Eye (tissue), 1 donor: ENCODE measurements at regions not wholly inside any gene's neighbourhood (a gene's known extent, or its start where the extent isn't known, plus 50 kb on each side); places are given as distances from the start of the nearest gene placed in this dataset.

Experiments used
- DNase-seq: peaks from one replicate; pipeline ENCODE4 v3.0.0-alpha.2; 2015

GRCh38 chr4:20302336-20302735 lies 50.6 kb downstream of the SLIT2 start:
- no peak for DNase-seq

- DNase-seq, result peak; percentile 36
Observed at GRCh38 chr4:20305976-20306375, 54.3 kb downstream of the SLIT2 start.

DNA sequence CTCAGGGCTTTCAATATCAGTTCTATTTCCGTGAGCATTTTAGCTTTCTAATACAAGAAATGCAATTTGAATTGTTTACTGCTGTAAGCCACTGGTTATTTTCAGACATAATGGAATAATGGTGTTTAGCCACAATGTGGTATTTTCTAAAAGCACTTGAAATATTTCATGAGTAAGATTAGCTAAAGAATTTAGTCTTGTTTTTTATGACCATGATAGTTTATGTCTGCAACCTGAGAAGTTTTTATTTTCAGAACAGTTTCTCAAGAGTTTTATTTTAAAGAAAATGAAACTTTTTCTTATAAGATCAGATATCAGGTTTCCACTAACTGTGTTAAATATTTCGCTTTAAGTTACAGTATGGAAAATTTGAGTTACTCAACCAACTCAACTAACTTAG lies 60.2 kb downstream of the SLIT2 start:
- no peak for DNase-seq

DNA sequence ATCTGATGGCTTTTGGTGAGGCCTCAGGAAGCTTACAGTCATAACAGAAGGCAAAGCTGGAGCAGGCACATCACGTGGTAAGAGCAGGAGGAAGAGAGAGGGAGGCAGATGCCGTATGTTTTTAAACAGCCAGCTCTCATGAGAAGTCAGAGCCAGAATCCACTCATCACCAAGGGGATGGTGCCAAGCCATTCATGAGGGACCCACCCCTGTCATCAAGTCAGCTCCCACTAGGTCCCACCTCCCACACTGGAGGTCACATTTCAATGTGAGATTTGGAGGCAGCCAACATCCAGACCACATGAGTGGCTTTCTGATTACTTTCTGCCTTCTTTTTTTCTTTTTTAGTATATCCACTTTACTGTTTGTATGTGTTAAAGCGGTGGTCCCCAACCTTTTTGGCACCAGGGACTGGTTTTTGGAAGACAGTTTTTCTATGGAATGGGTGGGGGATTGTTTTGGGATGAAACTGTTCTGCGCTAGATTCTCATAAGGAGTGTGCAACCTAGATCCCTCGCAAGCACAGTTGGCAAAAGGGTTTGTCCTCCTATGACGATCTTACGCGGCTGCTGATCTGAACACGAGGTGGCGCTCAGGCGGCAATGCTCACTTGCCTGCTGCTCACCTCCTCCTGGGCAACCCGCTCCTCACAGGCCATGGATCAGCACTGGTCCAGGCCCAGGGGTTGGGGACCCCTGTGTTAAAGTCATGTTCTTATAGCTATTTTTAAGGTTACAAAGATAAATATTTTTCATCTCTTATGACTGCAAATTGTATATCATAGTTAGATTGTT lies 61.7 kb downstream of the SLIT2 start:
- DNase-seq, result no peak

DNA sequence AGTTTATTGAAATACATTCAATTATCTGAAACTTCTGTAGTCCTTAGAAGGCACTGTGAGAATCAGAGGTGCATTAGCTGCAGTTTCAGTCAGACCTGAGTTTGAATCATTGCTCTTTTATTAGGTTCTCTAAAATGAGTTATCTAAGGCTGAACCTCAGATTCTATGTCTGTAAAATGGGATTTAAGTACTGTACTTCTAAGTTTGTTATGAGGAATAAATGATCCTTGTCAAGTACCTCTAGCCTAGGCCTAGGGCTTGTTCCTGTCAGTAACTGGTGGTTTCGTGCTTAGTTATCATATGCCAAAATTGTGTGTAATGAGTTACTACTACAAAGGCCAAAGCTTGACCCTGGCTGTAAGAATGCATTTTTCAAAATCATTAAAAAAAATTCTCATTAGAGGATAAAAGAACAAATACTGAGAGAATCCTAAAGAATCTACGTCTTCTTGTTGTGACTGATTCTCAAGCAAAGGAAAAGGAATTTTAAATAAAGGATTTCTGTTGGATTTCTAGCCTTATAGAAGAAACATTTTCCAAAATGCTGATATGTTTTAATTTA lies 65.8 kb downstream of the SLIT2 start:
- DNase-seq, result peak; percentile 16

DNA sequence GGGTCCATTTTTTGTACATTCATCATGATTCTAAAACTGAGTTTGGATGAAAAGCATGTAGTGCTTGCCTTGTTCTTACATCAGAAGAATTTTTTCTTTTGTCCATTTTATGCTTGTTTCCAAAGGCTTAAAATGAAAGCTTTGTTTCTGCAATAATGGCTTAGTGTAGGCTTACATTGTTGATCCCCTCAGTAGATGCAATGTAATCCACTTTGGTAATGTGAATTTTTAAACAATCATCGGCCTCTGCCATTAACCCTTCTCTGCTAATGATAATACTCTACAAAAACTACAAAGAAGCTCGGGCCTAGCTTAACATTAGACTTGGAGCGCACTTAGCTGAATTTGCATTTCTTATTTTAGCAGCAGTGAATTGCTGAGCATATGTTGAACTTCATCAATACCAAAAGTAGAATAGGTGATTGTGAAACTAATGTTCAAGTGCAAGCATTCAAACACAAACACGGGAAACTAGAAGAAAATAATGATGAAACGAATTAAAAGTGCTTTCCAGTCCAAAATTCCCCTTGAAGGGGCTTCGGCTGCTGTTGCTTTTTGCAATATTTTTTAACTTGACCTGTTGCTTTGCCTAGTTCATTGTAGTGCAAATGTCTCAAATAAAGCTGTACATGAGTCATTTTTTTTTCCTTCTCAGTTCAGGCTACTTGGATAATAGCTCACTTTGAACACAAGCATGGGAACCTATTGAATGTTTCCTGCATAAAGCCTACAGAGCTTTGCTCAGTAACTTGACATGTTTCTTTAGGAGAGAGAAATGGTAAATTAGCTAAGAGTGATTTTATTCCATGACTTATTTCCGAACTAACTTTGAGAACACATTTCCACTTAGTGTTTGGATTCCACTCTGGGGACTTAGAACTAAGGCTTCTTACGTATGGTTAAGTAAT lies 66.5 kb downstream of the SLIT2 start:
- peak; percentile 37 for DNase-seq

DNA sequence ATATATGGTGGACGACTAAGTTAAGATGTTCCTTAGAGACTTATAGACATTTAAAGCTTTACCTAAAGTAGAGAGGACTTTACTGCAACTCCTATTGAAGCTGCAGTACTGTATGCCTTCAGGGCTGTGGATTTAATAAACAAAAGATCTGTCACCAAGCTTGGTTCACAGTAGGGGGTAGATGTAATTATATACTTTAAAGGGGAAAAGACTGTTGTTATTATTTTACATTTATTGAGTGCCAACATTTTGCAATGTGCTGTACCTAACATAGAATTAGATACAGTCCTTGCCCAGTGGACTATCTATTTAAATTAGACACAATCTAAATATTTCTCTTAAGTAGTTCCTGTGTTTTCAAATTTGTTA lies 67.2 kb downstream of the SLIT2 start:
- DNase-seq, result no peak

DNA sequence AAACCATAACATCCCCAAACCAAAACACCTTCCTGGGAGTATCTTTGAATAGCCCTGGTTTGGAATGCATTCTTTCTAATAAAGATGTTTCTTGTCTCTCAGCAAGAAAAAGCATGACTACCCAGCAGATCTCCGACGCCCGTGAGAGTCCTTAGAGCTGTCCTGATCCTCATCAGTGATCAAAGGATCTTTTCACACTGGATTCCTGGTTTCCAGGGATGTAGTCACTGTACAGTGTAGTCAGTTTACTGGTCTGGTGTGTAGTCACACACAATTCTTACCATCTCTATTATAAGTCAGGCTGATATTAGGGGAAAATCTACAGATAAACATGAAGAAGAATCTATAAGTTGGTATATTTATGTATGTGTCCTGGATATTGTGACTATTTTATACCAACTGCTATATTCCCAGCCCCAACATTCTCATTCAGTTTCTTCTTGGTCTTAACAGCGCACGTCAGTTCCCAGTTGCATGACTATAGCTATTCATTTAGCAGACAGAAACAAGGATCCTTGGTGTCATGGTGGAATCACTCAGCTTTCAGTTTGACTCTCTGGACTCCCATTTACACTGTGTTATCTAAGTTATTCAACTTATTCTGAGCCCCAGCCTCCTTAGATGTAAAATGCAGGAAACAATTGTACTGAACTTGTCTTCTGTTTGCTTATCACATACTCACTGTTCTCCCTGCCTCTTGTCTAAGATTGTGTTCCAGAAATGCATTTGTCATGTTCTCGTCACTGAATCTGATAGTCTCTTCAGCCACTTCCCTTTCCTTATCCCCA lies 68.3 kb downstream of the SLIT2 start:
- no peak for DNase-seq

DNA sequence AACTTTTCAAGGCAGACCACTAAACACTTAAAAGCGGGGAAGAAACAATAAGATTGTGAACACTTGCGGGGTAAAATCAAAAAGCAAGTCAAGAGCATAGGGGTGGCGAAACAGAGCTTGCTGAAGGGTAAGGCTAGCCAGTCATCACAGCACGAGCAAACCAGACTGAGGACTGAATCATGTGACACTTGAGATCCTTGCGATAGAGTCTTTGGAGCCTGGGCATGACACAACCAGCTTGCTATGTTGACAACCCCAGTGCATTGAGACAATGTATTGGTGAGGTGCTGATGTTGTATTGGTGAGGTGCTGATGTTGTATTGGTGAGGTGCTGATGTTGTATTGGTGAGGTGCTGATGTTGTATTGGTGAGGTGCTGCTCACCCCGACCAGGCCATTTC lies 72.3 kb downstream of the SLIT2 start:
- no peak for DNase-seq

- DNase-seq, result no peak
Observed at GRCh38 chr4:20326460-20326859, 74.8 kb downstream of the SLIT2 start.

DNA sequence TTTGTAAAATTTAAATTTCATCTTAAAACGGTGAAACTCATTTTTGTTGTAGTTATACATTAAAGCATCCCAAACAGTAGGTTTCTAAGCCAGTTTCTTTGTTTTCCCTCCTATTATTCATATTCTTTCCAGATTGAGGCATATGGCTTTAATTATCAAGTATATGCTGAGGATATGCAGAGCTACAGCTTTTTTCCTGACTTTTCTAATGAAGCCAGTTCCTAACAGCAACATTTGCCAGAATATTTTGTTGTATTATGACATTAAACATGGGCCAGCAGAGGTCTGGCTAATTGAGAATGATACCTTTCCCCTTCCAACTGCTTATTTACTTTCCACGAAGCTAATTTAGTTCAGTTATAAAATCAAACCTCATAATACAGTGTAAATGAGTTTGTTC lies 75.3 kb downstream of the SLIT2 start:
- DNase-seq, result peak; percentile 22

DNA sequence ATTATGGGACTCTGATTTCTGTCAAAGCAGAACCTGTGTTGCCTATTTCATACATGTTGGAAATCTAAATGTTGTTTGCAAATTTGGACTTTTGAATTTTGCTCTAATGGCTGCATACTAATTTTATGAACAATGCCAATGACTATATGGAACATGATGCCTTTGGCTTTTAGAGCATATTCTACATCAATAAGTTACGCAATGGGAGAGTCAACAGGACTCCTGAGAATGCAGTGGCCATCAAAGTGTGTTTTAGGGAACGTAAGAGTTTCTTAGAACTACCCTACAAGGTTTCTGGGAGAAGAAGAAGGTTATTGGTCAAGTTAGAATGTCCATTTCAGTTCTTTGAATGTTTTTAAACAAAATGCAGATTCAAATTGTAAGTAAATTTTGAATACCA lies 76.1 kb downstream of the SLIT2 start:
- DNase-seq, result no peak

DNA sequence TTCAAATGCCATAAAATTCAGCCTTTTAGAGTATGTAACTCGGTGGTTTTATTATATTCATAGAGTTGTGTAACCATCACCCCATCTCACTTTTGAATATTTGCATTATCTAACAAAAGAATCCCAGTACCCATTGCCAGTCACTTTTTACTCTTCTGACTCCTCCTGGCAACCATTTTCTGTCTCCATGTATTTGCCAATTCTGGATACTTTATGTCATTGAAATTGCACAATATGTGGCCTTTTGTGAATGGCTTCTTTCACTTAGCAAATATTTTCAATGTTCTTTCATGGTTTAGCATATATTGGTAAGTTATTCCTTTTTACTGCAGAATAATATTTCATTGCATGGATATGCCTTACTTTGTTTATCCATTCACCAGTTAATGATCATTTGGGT lies 79.9 kb downstream of the SLIT2 start:
- no peak for DNase-seq

- no peak for DNase-seq
Observed at GRCh38 chr4:20333141-20333715, 81.5 kb downstream of the SLIT2 start.

DNA sequence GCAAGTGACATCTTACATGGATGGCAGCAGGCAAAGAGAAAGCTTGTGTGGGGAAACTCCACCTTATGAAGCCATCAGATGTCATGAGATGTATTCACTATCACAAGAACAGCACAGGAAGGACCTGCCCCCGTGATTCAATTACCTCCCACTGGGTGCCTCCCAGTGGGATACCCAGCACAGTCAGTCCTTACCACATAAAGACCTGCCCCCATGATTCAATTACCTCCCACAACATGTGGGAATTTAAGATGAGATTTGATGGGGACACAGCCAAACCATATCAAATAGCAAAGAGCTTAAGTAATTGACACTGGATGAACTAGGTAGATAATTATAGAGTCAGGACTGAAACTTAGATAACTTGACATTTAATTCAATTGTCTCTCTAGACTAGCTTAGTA lies 85.6 kb downstream of the SLIT2 start:
- no peak for DNase-seq

GRCh38 chr4:20338841-20339240 lies 87.1 kb downstream of the SLIT2 start:
- DNase-seq, result no peak

GRCh38 chr4:20341134-20341738 lies 89.5 kb downstream of the SLIT2 start:
- DNase-seq, result peak; percentile 32

DNA sequence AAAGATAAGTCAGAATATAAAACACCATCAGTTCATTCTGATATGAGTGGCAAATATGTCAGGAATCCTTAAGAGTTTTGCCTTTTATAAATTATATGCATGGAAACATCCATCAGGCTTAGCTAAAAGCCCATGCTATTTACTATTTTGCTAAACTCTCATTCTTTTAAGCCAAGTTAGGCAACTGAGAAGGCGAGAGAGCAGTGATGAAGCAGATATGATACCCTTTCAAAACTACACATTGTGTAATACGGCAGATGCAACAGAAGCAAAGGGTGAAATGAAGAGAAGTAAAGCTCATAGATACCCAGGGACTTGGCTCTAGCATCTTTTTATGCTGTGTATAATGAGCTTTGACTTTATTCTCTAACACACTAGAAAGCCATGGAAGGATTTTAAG lies 95.8 kb downstream of the SLIT2 start:
- no peak for DNase-seq

GRCh38 chr4:20348411-20348810 lies 96.7 kb downstream of the SLIT2 start:
- DNase-seq, result no peak

DNA sequence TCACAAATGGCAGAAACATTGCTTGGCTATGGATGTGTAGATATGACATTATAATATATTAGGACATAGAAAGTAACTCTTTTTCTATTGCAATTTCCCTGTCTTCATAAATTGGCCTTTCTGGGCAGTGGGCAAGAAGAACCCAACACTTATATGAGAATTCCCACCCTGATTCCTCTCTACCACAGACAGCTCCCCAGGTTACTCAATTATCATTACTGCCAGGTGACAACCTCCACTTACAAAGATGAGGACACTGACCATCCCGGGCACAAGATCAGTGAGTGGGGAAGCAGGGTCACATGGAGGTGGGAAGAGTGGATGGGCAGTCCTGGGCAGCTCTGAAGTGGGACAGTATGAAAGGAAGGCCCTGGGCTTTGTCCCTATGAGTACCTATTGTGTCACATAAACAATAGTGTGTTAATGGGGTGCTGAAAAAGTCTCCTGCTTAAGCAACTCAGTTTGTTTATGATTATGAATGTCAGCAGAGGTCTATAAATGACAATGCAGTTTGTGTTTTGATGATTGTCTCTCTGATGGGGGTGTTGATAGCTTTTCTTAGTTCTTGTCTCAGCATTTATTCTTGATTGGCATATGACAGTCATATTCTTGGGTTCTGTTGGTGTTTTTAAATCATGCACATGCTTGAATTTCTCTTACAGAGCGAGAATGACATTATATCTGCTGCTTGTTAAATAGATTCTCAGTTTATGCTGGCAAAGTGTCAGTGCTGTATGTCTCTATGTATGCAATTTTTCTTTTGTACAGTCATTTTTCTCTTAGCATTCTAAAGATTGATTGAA lies 99.9 kb downstream of the SLIT2 start:
- no peak for DNase-seq

DNA sequence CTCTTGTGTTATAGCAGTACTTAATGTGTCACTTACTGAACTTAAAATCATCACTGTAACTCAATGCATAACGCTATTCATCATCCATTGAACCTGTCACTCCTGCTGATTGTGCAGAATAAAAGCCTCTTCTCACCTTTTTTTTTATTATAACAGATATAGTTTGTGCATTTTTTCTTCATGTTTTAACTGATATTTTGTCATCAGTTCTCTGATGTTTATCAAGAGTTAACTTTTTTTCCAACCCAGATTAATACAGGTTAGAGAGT lies 100.4 kb downstream of the SLIT2 start:
- DNase-seq, result no peak

DNA sequence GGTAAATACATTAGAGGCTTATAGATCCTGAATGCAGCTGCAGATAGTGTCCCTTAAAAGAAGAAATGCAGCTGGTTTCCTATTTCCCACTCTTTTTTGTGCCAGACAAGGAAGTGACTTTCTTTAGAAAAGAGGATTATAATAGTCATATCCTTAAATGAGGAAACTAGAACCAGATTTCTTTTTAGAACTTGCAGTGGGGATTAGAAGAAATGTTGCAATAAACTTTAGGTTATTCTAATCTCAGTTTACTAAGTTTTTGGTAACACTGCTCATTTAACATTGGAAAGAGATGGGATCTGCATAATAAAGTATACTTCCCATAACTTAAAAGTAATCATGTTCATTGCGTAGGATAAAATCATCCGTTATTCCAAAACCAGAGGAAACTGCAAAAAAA lies 101.9 kb downstream of the SLIT2 start:
- peak; percentile 25 for DNase-seq
